ENCODE measurements at regions not wholly inside any gene's neighbourhood (a gene's known extent, or its start where the extent isn't known, plus 50 kb on each side); places are given as distances from the start of the nearest gene placed in this dataset.

DNA sequence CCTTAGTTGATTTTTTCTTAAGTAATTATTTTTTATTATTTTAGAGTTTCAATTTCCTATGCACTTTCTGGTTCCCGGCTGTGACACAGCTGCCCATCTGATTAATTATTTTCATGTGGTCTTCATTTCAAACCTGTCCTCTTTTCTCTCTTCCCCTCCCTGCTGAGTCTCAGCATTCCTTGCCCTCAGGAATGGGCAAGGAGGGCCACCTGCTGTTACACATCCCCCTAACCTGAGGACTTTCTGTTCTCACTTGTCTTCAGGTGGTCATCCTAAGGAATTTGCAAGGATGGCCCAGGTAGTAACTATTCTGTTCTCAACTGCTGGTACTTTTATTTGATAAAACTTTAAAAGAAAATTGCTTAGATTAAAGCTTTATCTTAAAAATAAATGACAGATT lies 545.0 kb downstream of the OTOL1 start:
- no peak for TF ChIP-seq EP300 (IDR thresholded peaks at IDR 0.05)
- no peak for TF ChIP-seq POLR2A (IDR thresholded peaks at IDR 0.05)
- TF ChIP-seq, protein P1, sequence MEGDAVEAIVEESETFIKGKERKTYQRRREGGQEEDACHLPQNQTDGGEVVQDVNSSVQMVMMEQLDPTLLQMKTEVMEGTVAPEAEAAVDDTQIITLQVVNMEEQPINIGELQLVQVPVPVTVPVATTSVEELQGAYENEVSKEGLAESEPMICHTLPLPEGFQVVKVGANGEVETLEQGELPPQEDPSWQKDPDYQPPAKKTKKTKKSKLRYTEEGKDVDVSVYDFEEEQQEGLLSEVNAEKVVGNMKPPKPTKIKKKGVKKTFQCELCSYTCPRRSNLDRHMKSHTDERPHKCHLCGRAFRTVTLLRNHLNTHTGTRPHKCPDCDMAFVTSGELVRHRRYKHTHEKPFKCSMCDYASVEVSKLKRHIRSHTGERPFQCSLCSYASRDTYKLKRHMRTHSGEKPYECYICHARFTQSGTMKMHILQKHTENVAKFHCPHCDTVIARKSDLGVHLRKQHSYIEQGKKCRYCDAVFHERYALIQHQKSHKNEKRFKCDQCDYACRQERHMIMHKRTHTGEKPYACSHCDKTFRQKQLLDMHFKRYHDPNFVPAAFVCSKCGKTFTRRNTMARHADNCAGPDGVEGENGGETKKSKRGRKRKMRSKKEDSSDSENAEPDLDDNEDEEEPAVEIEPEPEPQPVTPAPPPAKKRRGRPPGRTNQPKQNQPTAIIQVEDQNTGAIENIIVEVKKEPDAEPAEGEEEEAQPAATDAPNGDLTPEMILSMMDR (IDR thresholded peaks at IDR 0.05) = no peak

Measured in tibial nerve (tissue), 4 donors.